GM18502 (cell line): ENCODE measurements at regions not wholly inside any gene's neighbourhood (a gene's known extent, or its start where the extent isn't known, plus 50 kb on each side); places are given as distances from the start of the nearest gene placed in this dataset.
A peak's percentile ranks its signal among the peaks of the same experiment; 100 is the strongest.

Experiments used
- ATAC-seq: cut with Tn5 transposase; IDR thresholded peaks from one replicate; pipeline ENCODE4 v1.9.1; 2021; ENCODE audit warnings: mild to moderate bottlenecking; ENCODE audit not compliant: unreplicated experiment, poor library complexity

GRCh38 chr18:29512203-29512602 lies 1335.3 kb upstream of the CDH2 start:
- ATAC-seq = no peak

GRCh38 chr18:29501952-29502351 lies 1325.0 kb upstream of the CDH2 start:
- no peak for ATAC-seq

GRCh38 chr18:29496152-29496680 lies 1319.3 kb upstream of the CDH2 start:
- ATAC-seq = no peak

- no peak for ATAC-seq
Observed at GRCh38 chr18:29494371-29494770, 1317.4 kb upstream of the CDH2 start.

- ATAC-seq = no peak
Observed at GRCh38 chr18:29491907-29492306, 1315.0 kb upstream of the CDH2 start.

GRCh38 chr18:29488617-29489016 lies 1311.7 kb upstream of the CDH2 start:
- ATAC-seq = no peak

- ATAC-seq = no peak
Observed at GRCh38 chr18:29465526-29465925, 1288.6 kb upstream of the CDH2 start.

GRCh38 chr18:29459972-29460371 lies 1283.0 kb upstream of the CDH2 start:
- ATAC-seq = no peak

GRCh38 chr18:29457316-29457889 lies 1280.5 kb upstream of the CDH2 start:
- ATAC-seq = no peak

GRCh38 chr18:29449424-29449823 lies 1272.5 kb upstream of the CDH2 start:
- no peak for ATAC-seq

GRCh38 chr18:29439398-29439797 lies 1262.5 kb upstream of the CDH2 start:
- no peak for ATAC-seq

- ATAC-seq = no peak
Observed at GRCh38 chr18:29436459-29436858, 1259.5 kb upstream of the CDH2 start.

GRCh38 chr18:29434650-29435049 lies 1257.7 kb upstream of the CDH2 start:
- ATAC-seq = no peak

- ATAC-seq = no peak
Observed at GRCh38 chr18:29430416-29430815, 1253.5 kb upstream of the CDH2 start.

- ATAC-seq = no peak
Observed at GRCh38 chr18:29418136-29418535, 1241.2 kb upstream of the CDH2 start.

GRCh38 chr18:29406996-29407395 lies 1230.1 kb upstream of the CDH2 start:
- no peak for ATAC-seq

GRCh38 chr18:29397536-29397935 lies 1220.6 kb upstream of the CDH2 start:
- ATAC-seq = no peak

GRCh38 chr18:29383311-29384273 lies 1206.7 kb upstream of the CDH2 start:
- peak; percentile 71 for ATAC-seq

- ATAC-seq = no peak
Observed at GRCh38 chr18:29378651-29379136, 1201.8 kb upstream of the CDH2 start.

- no peak for ATAC-seq
Observed at GRCh38 chr18:29377346-29377745, 1200.4 kb upstream of the CDH2 start.

- ATAC-seq = no peak
Observed at GRCh38 chr18:29373000-29373399, 1196.1 kb upstream of the CDH2 start.
